Esophagus muscularis mucosa (tissue), 3 donors: ENCODE measurements at regions not wholly inside any gene's neighbourhood (a gene's known extent, or its start where the extent isn't known, plus 50 kb on each side); places are given as distances from the start of the nearest gene placed in this dataset.

Source experiments
- POLR2A ChIP-seq: fragments of 450-650 bp; IDR thresholded peaks from one replicate; pipeline ENCODE4 v1.6.1; 2017; ENCODE audit warnings: antibody characterized with exemption, moderate library complexity, mild to moderate bottlenecking, low read depth
- TF ChIP-seq, protein P1 (sequence below), 3 experiments: fragments of 200-600 bp in 2 of 3; fragments of 450-650 bp in 1 of 3; sonication (generic) in 2 of 3; IDR thresholded peaks; one replicate each; pipeline ENCODE4 v1.5.1; 2017 to 2019; ENCODE audit warnings: antibody characterized with exemption in 3 of 3, mild to moderate bottlenecking in 2 of 3, moderate library complexity in 1 of 3

DNA sequence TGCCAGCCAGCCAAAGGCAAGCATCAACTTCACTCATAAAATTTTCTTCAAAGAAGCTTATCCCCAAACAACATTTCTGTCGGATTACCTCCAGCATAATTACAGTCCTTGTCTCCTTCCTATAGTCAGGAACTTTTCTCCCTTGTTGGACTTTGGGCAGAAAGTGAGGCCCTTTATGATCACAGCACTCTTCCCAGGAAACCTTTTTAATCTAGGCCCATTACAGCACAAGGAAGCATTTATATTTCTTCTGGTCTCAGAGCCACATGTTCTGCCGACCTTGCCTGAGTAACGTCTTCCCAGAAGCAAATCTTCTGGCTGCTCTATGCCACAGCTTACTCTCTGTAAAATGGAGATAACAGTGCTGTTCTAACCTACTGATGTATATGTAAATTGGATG, 437.2 kb upstream of the SLC35B3 start:
- TF ChIP-seq, protein P1, sequence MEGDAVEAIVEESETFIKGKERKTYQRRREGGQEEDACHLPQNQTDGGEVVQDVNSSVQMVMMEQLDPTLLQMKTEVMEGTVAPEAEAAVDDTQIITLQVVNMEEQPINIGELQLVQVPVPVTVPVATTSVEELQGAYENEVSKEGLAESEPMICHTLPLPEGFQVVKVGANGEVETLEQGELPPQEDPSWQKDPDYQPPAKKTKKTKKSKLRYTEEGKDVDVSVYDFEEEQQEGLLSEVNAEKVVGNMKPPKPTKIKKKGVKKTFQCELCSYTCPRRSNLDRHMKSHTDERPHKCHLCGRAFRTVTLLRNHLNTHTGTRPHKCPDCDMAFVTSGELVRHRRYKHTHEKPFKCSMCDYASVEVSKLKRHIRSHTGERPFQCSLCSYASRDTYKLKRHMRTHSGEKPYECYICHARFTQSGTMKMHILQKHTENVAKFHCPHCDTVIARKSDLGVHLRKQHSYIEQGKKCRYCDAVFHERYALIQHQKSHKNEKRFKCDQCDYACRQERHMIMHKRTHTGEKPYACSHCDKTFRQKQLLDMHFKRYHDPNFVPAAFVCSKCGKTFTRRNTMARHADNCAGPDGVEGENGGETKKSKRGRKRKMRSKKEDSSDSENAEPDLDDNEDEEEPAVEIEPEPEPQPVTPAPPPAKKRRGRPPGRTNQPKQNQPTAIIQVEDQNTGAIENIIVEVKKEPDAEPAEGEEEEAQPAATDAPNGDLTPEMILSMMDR (IDR thresholded peaks at IDR 0.05): no peak
- no peak for TF ChIP-seq POLR2A
